CD14-positive monocyte (primary cell): ENCODE measurements at regions not wholly inside any gene's neighbourhood (a gene's known extent, or its start where the extent isn't known, plus 50 kb on each side); places are given as distances from the start of the nearest gene placed in this dataset.

Experiments
- DNase-seq, 3 donors: peaks; one replicate each; pipeline ENCODE4 v3.0.0-alpha.2; 2011 to 2022
- H2AFZ ChIP-seq: 2 replicates; pipeline ENCODE4 v1.6.0; 2012; ENCODE audit warnings: mild to moderate bottlenecking, low read depth, low read length, inconsistent platforms; ENCODE audit not compliant: insufficient read depth, poor library complexity, severe bottlenecking
- H3K27ac ChIP-seq, 2 donors: 1 replicate in 1 of 2; 2 replicates in 1 of 2; pipeline ENCODE4 v1.5.1; 2012 to 2013; ENCODE audit warnings: low read length in 2 of 2, control low read depth in 1 of 2, inconsistent platforms in 1 of 2, low read depth in 1 of 2, mild to moderate bottlenecking in 1 of 2
- H3K27me3 ChIP-seq, 2 donors: one replicate each; pipeline versions ENCODE4 v1.6.0 to v1.6.1; 2011 to 2013; ENCODE audit warnings: low read length in 2 of 2; ENCODE audit not compliant: control insufficient read depth in 2 of 2, insufficient read depth in 2 of 2
- H3K36me3 ChIP-seq, 2 donors: replicated peaks in 1 of 2; 1 replicate in 1 of 2; 2 replicates in 1 of 2; pipeline versions ENCODE4 v1.5.1 to v1.6.1; 2012 to 2013; ENCODE audit warnings: low read length in 2 of 2, control low read depth in 1 of 2, inconsistent platforms in 1 of 2, mild to moderate bottlenecking in 1 of 2; ENCODE audit not compliant: insufficient read depth in 2 of 2, control insufficient read depth in 1 of 2
- H3K4me1 ChIP-seq, 2 donors: 1 replicate in 1 of 2; 2 replicates in 1 of 2; pipeline versions ENCODE4 v1.5.1 to v1.6.1; 2012 to 2013; ENCODE audit warnings: low read length in 2 of 2, control low read depth in 1 of 2, inconsistent platforms in 1 of 2, mild to moderate bottlenecking in 1 of 2, moderate library complexity in 1 of 2; ENCODE audit not compliant: insufficient read depth in 2 of 2, control insufficient read depth in 1 of 2
- H3K4me2 ChIP-seq: replicated peaks from 2 replicates; pipeline ENCODE3; 2012; ENCODE audit warnings: low read length, moderate library complexity, mild to moderate bottlenecking; ENCODE audit not compliant: poor library complexity, severe bottlenecking; ENCODE audit errors: extremely low read depth
- H3K4me3 ChIP-seq, 3 experiments: fragments of 200-600 bp in 1 of 3; sonication (generic) in 1 of 3; replicated peaks in 1 of 3; 1 replicate in 2 of 3; 2 replicates in 1 of 3; pipeline ENCODE4 v1.5.1; 2011 to 2013; ENCODE audit warnings: low read length in 3 of 3, mild to moderate bottlenecking in 3 of 3, control low read depth in 2 of 3, low read depth in 2 of 3, inconsistent platforms in 1 of 3, moderate library complexity in 1 of 3
- H3K79me2 ChIP-seq: 2 replicates; pipeline ENCODE4 v1.6.0; 2012; ENCODE audit warnings: mild to moderate bottlenecking, control low read depth, inconsistent platforms, low read length, moderate library complexity; ENCODE audit not compliant: insufficient read depth
- H3K9ac ChIP-seq: 2 replicates; pipeline ENCODE4 v1.6.0; 2017; ENCODE audit warnings: low read length, mild to moderate bottlenecking; ENCODE audit not compliant: insufficient read depth, poor library complexity, severe bottlenecking
- H3K9me3 ChIP-seq, 2 donors: replicated peaks in 1 of 2; 1 replicate in 1 of 2; 2 replicates in 1 of 2; pipeline versions ENCODE4 v1.5.1 to v1.6.1; 2012 to 2013; ENCODE audit warnings: low read length in 2 of 2, control low read depth in 1 of 2; ENCODE audit not compliant: control insufficient read depth in 1 of 2, insufficient read depth in 1 of 2
- H4K20me1 ChIP-seq: 2 replicates; pipeline ENCODE4 v1.6.0; 2012; ENCODE audit warnings: mild to moderate bottlenecking, low read length, control low read depth, moderate library complexity; ENCODE audit not compliant: insufficient read depth
- H3K27ac Mint-ChIP-seq, 7 donors: one replicate each; pipeline ENCODE4 v1.8.0; 2020; ENCODE audit warnings: mild to moderate bottlenecking in 7 of 7, mixed read lengths in 7 of 7, moderate library complexity in 6 of 7, inconsistent platforms in 2 of 7
- H3K27me3 Mint-ChIP-seq, 3 donors: one replicate each; pipeline ENCODE4 v1.8.0; 2021 to 2022; ENCODE audit warnings: low read depth in 3 of 3, mild to moderate bottlenecking in 3 of 3, mixed read lengths in 3 of 3, moderate library complexity in 3 of 3, inconsistent platforms in 1 of 3
- H3K36me3 Mint-ChIP-seq, 2 donors: one replicate each; pipeline ENCODE4 v1.8.0; 2020; ENCODE audit warnings: mixed read lengths in 2 of 2, inconsistent platforms in 1 of 2, mild to moderate bottlenecking in 1 of 2
- H3K4me1 Mint-ChIP-seq: one replicate; pipeline ENCODE4 v1.8.0; 2020; ENCODE audit warnings: mild to moderate bottlenecking, mixed read lengths
- H3K4me3 Mint-ChIP-seq, 2 donors: one replicate each; pipeline ENCODE4 v1.8.0; 2020; ENCODE audit warnings: mild to moderate bottlenecking in 2 of 2, mixed read lengths in 2 of 2, moderate library complexity in 1 of 2
- H3K9me3 Mint-ChIP-seq, 7 donors: one replicate each; pipeline ENCODE4 v1.8.0; 2020 to 2022; ENCODE audit warnings: mixed read lengths in 7 of 7, mild to moderate bottlenecking in 6 of 7, moderate library complexity in 6 of 7, inconsistent platforms in 2 of 7
- WGBS: methylation state at CpG from one replicate; pipeline ENCODE4 v1.1.5; 2013; ENCODE audit warnings: missing lambda C conversion rate; ENCODE audit not compliant: insufficient coverage; 5-methylcytosine and 5-hydroxymethylcytosine counted together
- intact Hi-C, 2 donors: fragments of 100-400 bp; cut with micrococcal nuclease; formaldehyde crosslinking; loops; one replicate each; pipeline versions ENCODE4 v1.15.0 to v1.15.1; 2023
- TF ChIP-seq, protein P1 (sequence below): fragments of 200-600 bp; IDR thresholded peaks from one replicate; pipeline ENCODE4 v1.8.0; 2022; ENCODE audit warnings: antibody characterized with exemption, mild to moderate bottlenecking

DNA sequence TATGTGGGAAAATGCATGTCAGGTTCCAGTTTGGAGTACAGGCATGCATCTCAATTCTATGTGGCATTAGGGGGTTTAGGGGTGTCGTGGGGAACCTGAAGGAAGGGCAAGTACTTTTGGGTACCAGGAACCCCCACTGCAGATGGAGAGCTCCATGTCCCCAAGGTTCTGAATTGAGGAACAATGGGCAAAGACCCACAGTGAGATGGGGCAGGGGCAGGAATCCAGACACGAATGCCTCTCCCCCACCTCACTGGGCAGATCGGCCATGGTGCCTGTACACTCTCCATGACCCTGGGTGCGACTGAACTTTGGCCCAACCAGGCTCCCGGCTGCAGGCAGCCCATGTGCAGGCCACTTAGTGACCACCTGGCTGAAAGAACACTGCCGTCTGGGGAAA, 209.3 kb downstream of the HAUS1 start:
- Histone ChIP-seq H4K20me1 (no peaks in the 10 kb centered on the region), H3K4me1 (no peaks in the 10 kb centered on the region), H2AFZ (no peak overlapping the region), H3K36me3 (no peaks in the 10 kb centered on the region), H3K27me3 (no peaks in the 10 kb centered on the region), H3K27ac (no peak overlapping the region), H3K79me2 (no peaks in the 10 kb centered on the region), H3K4me2 (no peak overlapping the region), H3K4me3 (no peak overlapping the region), H3K9me3 (no peaks in the 10 kb centered on the region), H3K9ac (no peak overlapping the region)
- peaks cover 0 to 4% (median 4%) of the 10 kb centered on the region in 3 donors for H3K27me3 Mint-ChIP-seq
- H3K4me1 Mint-ChIP-seq, result no peaks in the 10 kb centered on the region
- WGBS, result 92% methylated on average over 5 of the region's 6 CpGs
- no peak for DNase-seq
- no peak overlapping the region for H3K27ac Mint-ChIP-seq
- no peaks in the 10 kb centered on the region for H3K36me3 Mint-ChIP-seq
- H3K9me3 Mint-ChIP-seq, result peaks cover 0 to 4% (median 0%) of the 10 kb centered on the region in 7 donors
- TF ChIP-seq, protein P1, sequence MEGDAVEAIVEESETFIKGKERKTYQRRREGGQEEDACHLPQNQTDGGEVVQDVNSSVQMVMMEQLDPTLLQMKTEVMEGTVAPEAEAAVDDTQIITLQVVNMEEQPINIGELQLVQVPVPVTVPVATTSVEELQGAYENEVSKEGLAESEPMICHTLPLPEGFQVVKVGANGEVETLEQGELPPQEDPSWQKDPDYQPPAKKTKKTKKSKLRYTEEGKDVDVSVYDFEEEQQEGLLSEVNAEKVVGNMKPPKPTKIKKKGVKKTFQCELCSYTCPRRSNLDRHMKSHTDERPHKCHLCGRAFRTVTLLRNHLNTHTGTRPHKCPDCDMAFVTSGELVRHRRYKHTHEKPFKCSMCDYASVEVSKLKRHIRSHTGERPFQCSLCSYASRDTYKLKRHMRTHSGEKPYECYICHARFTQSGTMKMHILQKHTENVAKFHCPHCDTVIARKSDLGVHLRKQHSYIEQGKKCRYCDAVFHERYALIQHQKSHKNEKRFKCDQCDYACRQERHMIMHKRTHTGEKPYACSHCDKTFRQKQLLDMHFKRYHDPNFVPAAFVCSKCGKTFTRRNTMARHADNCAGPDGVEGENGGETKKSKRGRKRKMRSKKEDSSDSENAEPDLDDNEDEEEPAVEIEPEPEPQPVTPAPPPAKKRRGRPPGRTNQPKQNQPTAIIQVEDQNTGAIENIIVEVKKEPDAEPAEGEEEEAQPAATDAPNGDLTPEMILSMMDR, result no peak
- H3K4me3 Mint-ChIP-seq, result no peak overlapping the region
- intact Hi-C loops, result no loop called here

DNA sequence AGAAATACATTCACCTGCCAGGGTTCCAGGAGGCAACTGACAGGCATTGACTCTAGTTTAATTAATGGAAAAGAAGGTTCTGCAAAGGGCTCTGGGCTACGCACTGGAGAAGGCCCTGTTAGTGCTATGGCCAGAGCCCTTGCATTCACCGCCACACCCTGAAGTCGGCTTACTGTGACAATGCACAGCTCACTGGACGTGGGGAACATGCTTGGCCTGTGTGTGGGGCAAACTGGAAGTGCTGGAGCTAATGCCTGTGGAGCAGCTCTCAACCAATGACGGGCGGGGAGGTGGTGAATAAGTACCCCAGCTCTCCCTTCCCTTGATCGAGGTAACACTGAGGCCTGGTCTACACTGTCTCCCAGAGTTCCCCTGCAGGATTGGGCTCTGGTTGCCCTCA, 209.8 kb downstream of the HAUS1 start:
- no peak overlapping the region for H3K4me3 Mint-ChIP-seq
- no peaks in the 10 kb centered on the region for H3K27me3 ChIP-seq
- H2AFZ ChIP-seq, result no peak overlapping the region
- no peaks in the 10 kb centered on the region for H3K36me3 Mint-ChIP-seq
- intact Hi-C loops, result no loop called here
- H3K9me3 ChIP-seq, result no peaks in the 10 kb centered on the region
- peaks cover under 1 to 4% (median 4%) of the 10 kb centered on the region in 3 donors for H3K27me3 Mint-ChIP-seq
- H4K20me1 ChIP-seq, result no peaks in the 10 kb centered on the region
- no peaks in the 10 kb centered on the region for H3K36me3 ChIP-seq
- H3K4me1 ChIP-seq, result no peaks in the 10 kb centered on the region
- no peak for DNase-seq
- WGBS, result 95% methylated on average over 6 of the region's 7 CpGs
- H3K9ac ChIP-seq, result no peak overlapping the region
- peaks cover 0 to 4% (median 0%) of the 10 kb centered on the region in 7 donors for H3K9me3 Mint-ChIP-seq
- no peak overlapping the region for H3K4me2 ChIP-seq
- no peaks in the 10 kb centered on the region for H3K79me2 ChIP-seq
- H3K27ac ChIP-seq, result no peak overlapping the region
- H3K4me1 Mint-ChIP-seq, result no peaks in the 10 kb centered on the region
- H3K4me3 ChIP-seq, result no peak overlapping the region
- TF ChIP-seq, protein P1, result no peak
- H3K27ac Mint-ChIP-seq, result no peak overlapping the region
